CD4-positive, alpha-beta memory T cell (primary cell): ENCODE measurements at regions not wholly inside any gene's neighbourhood (a gene's known extent, or its start where the extent isn't known, plus 50 kb on each side); places are given as distances from the start of the nearest gene placed in this dataset.

Source experiments
- CTCF ChIA-PET: fragments of 350-600 bp; sonication (Branson Sonifier 250); formaldehyde crosslinking; loops from one replicate; lab custom pipeline; 2021; ENCODE audit warnings: inconsistent platforms; ENCODE audit not compliant: partially characterized antibody; lab: Charles Lee
- POLR2A ChIA-PET: fragments of 350-600 bp; sonication (Branson Sonifier 250); formaldehyde crosslinking; loops from one replicate; lab custom pipeline; 2021; ENCODE audit not compliant: partially characterized antibody; lab: Charles Lee
- DNase-seq, 5 donors: peaks; one replicate each; pipeline versions ENCODE4 v3.0.0 to v3.0.0-alpha.2; 2020 to 2022; ENCODE audit warnings: mixed read lengths in 1 of 5
- H3K27ac ChIP-seq: one replicate; pipeline ENCODE4 v1.7.0; 2013; ENCODE audit warnings: low read depth, low read length
- H3K27me3 ChIP-seq: 2 replicates; pipeline ENCODE4 v1.7.0; 2013; ENCODE audit warnings: mild to moderate bottlenecking, low read length, moderate library complexity; ENCODE audit not compliant: insufficient read depth
- H3K36me3 ChIP-seq: 2 replicates; pipeline ENCODE4 v1.7.0; 2013; ENCODE audit warnings: mild to moderate bottlenecking, low read length, moderate library complexity; ENCODE audit not compliant: insufficient read depth
- H3K4me1 ChIP-seq: 2 replicates; pipeline ENCODE4 v1.7.0; 2013; ENCODE audit warnings: mild to moderate bottlenecking, low read length, moderate library complexity; ENCODE audit not compliant: insufficient read depth
- H3K4me3 ChIP-seq, 2 donors: one replicate each; pipeline ENCODE4 v1.7.0; 2013; ENCODE audit warnings: low read length in 2 of 2, mild to moderate bottlenecking in 1 of 2
- H3K9me3 ChIP-seq, 2 donors: one replicate each; pipeline ENCODE4 v1.7.0; 2013; ENCODE audit warnings: low read length in 2 of 2, control low read depth in 1 of 2; ENCODE audit not compliant: control insufficient read depth in 1 of 2
- H3K27ac Mint-ChIP-seq, 7 donors: one replicate each; pipeline ENCODE4 v1.8.0; 2020 to 2021; ENCODE audit warnings: mixed read lengths in 7 of 7, mild to moderate bottlenecking in 6 of 7, inconsistent platforms in 3 of 7, moderate library complexity in 3 of 7
- H3K27me3 Mint-ChIP-seq, 2 donors: one replicate each; pipeline ENCODE4 v1.8.0; 2020 to 2021; ENCODE audit warnings: mixed read lengths in 2 of 2
- H3K36me3 Mint-ChIP-seq, 2 donors: one replicate each; pipeline ENCODE4 v1.8.0; 2020 to 2021; ENCODE audit warnings: mixed read lengths in 2 of 2, inconsistent platforms in 1 of 2, mild to moderate bottlenecking in 1 of 2
- H3K4me1 Mint-ChIP-seq, 4 donors: one replicate each; pipeline ENCODE4 v1.8.0; 2020 to 2021; ENCODE audit warnings: mixed read lengths in 4 of 4, mild to moderate bottlenecking in 1 of 4
- H3K4me3 Mint-ChIP-seq, 8 donors: one replicate each; pipeline ENCODE4 v1.8.0; 2020 to 2021; ENCODE audit warnings: mixed read lengths in 8 of 8, mild to moderate bottlenecking in 7 of 8, moderate library complexity in 6 of 8, inconsistent platforms in 3 of 8
- H3K9me3 Mint-ChIP-seq, 8 donors: one replicate each; pipeline ENCODE4 v1.8.0; 2020 to 2021; ENCODE audit warnings: mixed read lengths in 8 of 8, mild to moderate bottlenecking in 5 of 8, inconsistent platforms in 3 of 8, moderate library complexity in 1 of 8
- intact Hi-C: fragments of 100-400 bp; cut with micrococcal nuclease; formaldehyde crosslinking; loops from one replicate; pipeline ENCODE4 v1.15.1; 2023

DNA sequence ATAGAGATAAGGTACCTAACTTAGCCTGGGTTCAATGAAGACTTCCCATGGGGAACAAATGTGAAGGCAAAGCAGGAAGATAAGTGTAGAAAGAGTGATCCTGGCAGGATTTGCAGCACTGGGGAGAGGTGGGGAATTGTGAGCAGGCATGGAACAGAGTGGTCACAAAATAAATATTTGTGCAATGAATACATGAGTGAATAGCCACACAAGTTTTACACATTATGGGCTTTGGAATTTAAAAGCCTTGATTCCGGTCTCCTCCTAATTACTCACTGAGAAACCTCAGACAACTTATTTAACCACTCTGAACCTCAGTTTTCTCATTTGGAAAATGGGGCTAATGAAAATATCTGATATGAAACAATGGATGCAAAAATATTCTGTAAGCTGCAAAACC is 148.3 kb downstream of the ELAVL4 start:
- intact Hi-C loops = no loop called here
- Mint-ChIP-seq H3K9me3 (peaks cover 0 to 3% (median 0%) of the 10 kb centered on the region in 8 donors), H3K4me1 (no peaks in the 10 kb centered on the region), H3K4me3 (no peak overlapping the region), H3K27me3 (peaks cover 5 to 9% of the 10 kb centered on the region in 2 donors), H3K36me3 (no peaks in the 10 kb centered on the region), H3K27ac (no peak overlapping the region)
- H3K4me1 ChIP-seq = no peaks in the 10 kb centered on the region
- no peaks in the 10 kb centered on the region for H3K36me3 ChIP-seq
- POLR2A ChIA-PET = no interaction called here
- no peak for DNase-seq
- CTCF ChIA-PET = no interaction called here
- no peak overlapping the region for H3K4me3 ChIP-seq
- no peaks in the 10 kb centered on the region for H3K9me3 ChIP-seq
- H3K27me3 ChIP-seq = no peaks in the 10 kb centered on the region
- no peak overlapping the region for H3K27ac ChIP-seq
